ENCODE measurements at regions not wholly inside any gene's neighbourhood (a gene's known extent, or its start where the extent isn't known, plus 50 kb on each side); places are given as distances from the start of the nearest gene placed in this dataset.

- no peaks in the 10 kb centered on the region for H3K4me1 Mint-ChIP-seq (ENCODE audit: low read depth)
- peaks cover 24% of the 10 kb centered on the region for H3K9me3 Mint-ChIP-seq
- no peaks in the 10 kb centered on the region for H3K27me3 Mint-ChIP-seq (ENCODE audit: insufficient read depth)
- no peak overlapping the region for H3K4me3 Mint-ChIP-seq
- H3K27ac Mint-ChIP-seq, result no peak overlapping the region
- no peak for DNase-seq
- TF ChIP-seq CTCF (IDR thresholded peaks at IDR 0.05), result no peak
- no peaks in the 10 kb centered on the region for H3K36me3 Mint-ChIP-seq (ENCODE audit: low read depth)
Measured at GRCh38 chr12:83634726-83635267, 948.1 kb downstream of the TMTC2 start.

- no peak for DNase-seq
- Mint-ChIP-seq H3K36me3 (ENCODE audit: low read depth) (no peaks in the 10 kb centered on the region), H3K9me3 (peaks cover 6% of the 10 kb centered on the region), H3K27me3 (ENCODE audit: insufficient read depth) (no peaks in the 10 kb centered on the region), H3K27ac (no peak overlapping the region), H3K4me3 (no peak overlapping the region), H3K4me1 (ENCODE audit: low read depth) (no peaks in the 10 kb centered on the region)
- TF ChIP-seq CTCF (IDR thresholded peaks at IDR 0.05), result no peak
Measured at GRCh38 chr12:83630526-83630925, 943.8 kb downstream of the TMTC2 start.

GRCh38 chr12:83629931-83630330 is 943.2 kb downstream of the TMTC2 start:
- Mint-ChIP-seq H3K27me3 (ENCODE audit: insufficient read depth) (no peaks in the 10 kb centered on the region), H3K36me3 (ENCODE audit: low read depth) (no peaks in the 10 kb centered on the region), H3K4me1 (ENCODE audit: low read depth) (no peaks in the 10 kb centered on the region), H3K9me3 (peaks cover 6% of the 10 kb centered on the region), H3K27ac (no peak overlapping the region), H3K4me3 (no peak overlapping the region)
- no peak for TF ChIP-seq CTCF (IDR thresholded peaks at IDR 0.05)
- no peak for DNase-seq

GRCh38 chr12:83622205-83622604 is 935.5 kb downstream of the TMTC2 start:
- no peak overlapping the region for H3K4me3 Mint-ChIP-seq
- H3K4me1 Mint-ChIP-seq (ENCODE audit: low read depth), result no peaks in the 10 kb centered on the region
- peaks cover 2% of the 10 kb centered on the region; the same call in 1 of the 2 replicates for H3K27me3 Mint-ChIP-seq (ENCODE audit: insufficient read depth)
- peaks cover 23% of the 10 kb centered on the region for H3K9me3 Mint-ChIP-seq
- no peak overlapping the region for H3K27ac Mint-ChIP-seq
- TF ChIP-seq CTCF (IDR thresholded peaks at IDR 0.05), result no peak
- no peaks in the 10 kb centered on the region for H3K36me3 Mint-ChIP-seq (ENCODE audit: low read depth)
- no peak for DNase-seq

- no peak for DNase-seq
- peaks cover 2% of the 10 kb centered on the region; the same call in 1 of the 2 replicates for H3K27me3 Mint-ChIP-seq (ENCODE audit: insufficient read depth)
- TF ChIP-seq CTCF (IDR thresholded peaks at IDR 0.05), result no peak
- H3K27ac Mint-ChIP-seq, result no peak overlapping the region
- H3K4me3 Mint-ChIP-seq, result no peak overlapping the region
- H3K36me3 Mint-ChIP-seq (ENCODE audit: low read depth), result no peaks in the 10 kb centered on the region; the same call in 1 of the 2 replicates
- H3K9me3 Mint-ChIP-seq, result peaks cover 39% of the 10 kb centered on the region
- H3K4me1 Mint-ChIP-seq (ENCODE audit: low read depth), result no peaks in the 10 kb centered on the region
Measured at GRCh38 chr12:83619973-83620372, 933.3 kb downstream of the TMTC2 start.

- no peak for TF ChIP-seq CTCF (IDR thresholded peaks at IDR 0.05)
Measured at GRCh38 chr12:83615152-83615551, 928.4 kb downstream of the TMTC2 start.

More at GRCh38 chr12:83615152-83615551, 928.4 kb downstream of the TMTC2 start:
- DNase-seq, result no peak
- no peak overlapping the region for H3K4me3 Mint-ChIP-seq
- no peaks in the 10 kb centered on the region for H3K27me3 Mint-ChIP-seq (ENCODE audit: insufficient read depth)
- no peaks in the 10 kb centered on the region for H3K4me1 Mint-ChIP-seq (ENCODE audit: low read depth)
- no peaks in the 10 kb centered on the region; the same call in 1 of the 2 replicates for H3K36me3 Mint-ChIP-seq (ENCODE audit: low read depth)
- no peak overlapping the region for H3K27ac Mint-ChIP-seq
- H3K9me3 Mint-ChIP-seq, result peaks cover 49% of the 10 kb centered on the region

All from HFFc6 (cell line).